Neural progenitor cell (in vitro differentiated cells): ENCODE measurements at regions not wholly inside any gene's neighbourhood (a gene's known extent, or its start where the extent isn't known, plus 50 kb on each side); places are given as distances from the start of the nearest gene placed in this dataset.

Experiments used
- EZH2 ChIP-seq: fragments of 200-600 bp; sonication (generic); IDR thresholded peaks from 2 replicates; pipeline ENCODE4 v1.6.1; 2017; ENCODE audit warnings: antibody characterized with exemption, mild to moderate bottlenecking, moderate library complexity
- TF ChIP-seq, protein P1 (sequence below): fragments of 200-600 bp; sonication (generic); IDR thresholded peaks from 2 replicates; pipeline ENCODE4 v1.5.1; 2017; ENCODE audit warnings: antibody characterized with exemption, mild to moderate bottlenecking

DNA sequence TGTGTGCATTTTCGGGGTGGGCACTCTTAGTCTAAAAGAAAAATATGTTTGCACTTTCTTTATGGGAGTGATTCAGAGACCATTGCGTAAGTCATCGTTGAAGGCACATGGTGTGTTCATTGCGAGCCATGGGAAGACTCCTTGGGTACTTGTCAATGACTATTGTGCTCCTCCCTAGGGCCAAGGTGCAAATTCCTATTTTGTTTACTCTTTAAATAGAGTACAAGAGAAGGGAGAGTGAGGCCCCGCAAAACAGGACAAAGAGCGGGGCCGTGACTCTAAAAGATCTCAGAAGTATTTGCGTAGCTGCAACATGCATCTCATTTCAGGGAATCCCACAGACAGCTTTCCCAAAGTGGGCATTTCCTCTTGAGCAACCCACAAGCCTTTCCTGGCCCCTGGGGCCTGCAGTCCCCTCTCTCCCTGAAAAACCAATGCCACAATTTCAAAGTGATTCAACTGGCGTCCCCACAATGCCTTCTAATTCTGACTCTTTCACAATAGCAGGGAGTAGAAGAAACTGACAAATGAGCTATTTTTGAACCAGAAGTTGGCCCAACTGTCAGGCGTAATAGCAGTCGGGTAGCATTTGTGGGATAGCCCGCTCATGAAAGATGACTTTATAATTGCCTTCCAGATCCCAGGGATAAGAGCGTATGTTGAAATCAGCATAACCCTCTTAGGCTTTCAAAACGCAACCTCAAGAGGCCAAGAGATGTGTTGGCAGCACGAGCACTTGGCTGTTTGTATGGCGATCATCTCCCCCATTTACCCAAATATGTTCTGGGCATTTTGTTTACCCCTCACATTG is 277.9 kb upstream of the BMP2 start:
- TF ChIP-seq, protein P1, sequence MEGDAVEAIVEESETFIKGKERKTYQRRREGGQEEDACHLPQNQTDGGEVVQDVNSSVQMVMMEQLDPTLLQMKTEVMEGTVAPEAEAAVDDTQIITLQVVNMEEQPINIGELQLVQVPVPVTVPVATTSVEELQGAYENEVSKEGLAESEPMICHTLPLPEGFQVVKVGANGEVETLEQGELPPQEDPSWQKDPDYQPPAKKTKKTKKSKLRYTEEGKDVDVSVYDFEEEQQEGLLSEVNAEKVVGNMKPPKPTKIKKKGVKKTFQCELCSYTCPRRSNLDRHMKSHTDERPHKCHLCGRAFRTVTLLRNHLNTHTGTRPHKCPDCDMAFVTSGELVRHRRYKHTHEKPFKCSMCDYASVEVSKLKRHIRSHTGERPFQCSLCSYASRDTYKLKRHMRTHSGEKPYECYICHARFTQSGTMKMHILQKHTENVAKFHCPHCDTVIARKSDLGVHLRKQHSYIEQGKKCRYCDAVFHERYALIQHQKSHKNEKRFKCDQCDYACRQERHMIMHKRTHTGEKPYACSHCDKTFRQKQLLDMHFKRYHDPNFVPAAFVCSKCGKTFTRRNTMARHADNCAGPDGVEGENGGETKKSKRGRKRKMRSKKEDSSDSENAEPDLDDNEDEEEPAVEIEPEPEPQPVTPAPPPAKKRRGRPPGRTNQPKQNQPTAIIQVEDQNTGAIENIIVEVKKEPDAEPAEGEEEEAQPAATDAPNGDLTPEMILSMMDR: no peak
- no peak for TF ChIP-seq EZH2
